OCI-LY3 (cell line): ENCODE measurements at regions not wholly inside any gene's neighbourhood (a gene's known extent, or its start where the extent isn't known, plus 50 kb on each side); places are given as distances from the start of the nearest gene placed in this dataset.

Source experiments
- H2AFZ ChIP-seq: fragments of 200-600, 300-600 bp; shearing (Covaris generic); 2 replicates; pipeline ENCODE4 v1.6.0; 2014; ENCODE audit warnings: antibody characterized with exemption, low read depth, low read length
- H3K27ac ChIP-seq: fragments of 200-600, 300-600 bp; sonication (generic); 2 replicates; pipeline ENCODE4 v1.5.1; 2014; ENCODE audit warnings: mild to moderate bottlenecking, low read length, moderate library complexity, mixed read lengths
- H3K27me3 ChIP-seq: fragments of 200-600, 300-600 bp; sonication (generic); 2 replicates; pipeline ENCODE4 v1.6.1; 2014; ENCODE audit warnings: low read depth, low read length, mixed read lengths
- H3K36me3 ChIP-seq: fragments of 200-600, 300-600 bp; sonication (generic); replicated peaks from 2 replicates; pipeline ENCODE3; 2014; ENCODE audit warnings: low read depth, low read length, mixed read lengths
- H3K4me1 ChIP-seq: fragments of 300-600, 200-600 bp; sonication (generic); 2 replicates; pipeline ENCODE4 v1.6.1; 2014; ENCODE audit warnings: low read length, mixed read lengths
- H3K4me2 ChIP-seq: fragments of 200-600, 300-600 bp; sonication (generic); 2 replicates; pipeline ENCODE4 v1.6.1; 2014; ENCODE audit warnings: low read length, mixed read lengths
- H3K4me3 ChIP-seq: fragments of 300-600, 200-600 bp; sonication (generic); 2 replicates; pipeline ENCODE4 v1.5.1; 2014; ENCODE audit warnings: antibody characterized with exemption, mild to moderate bottlenecking, low read length, moderate library complexity
- H3K79me2 ChIP-seq: fragments of 300-600, 200-600 bp; shearing (Covaris generic); 2 replicates; pipeline ENCODE4 v1.6.1; 2014; ENCODE audit warnings: mild to moderate bottlenecking, low read length, mixed read lengths
- H3K9ac ChIP-seq: fragments of 300-600, 200-600 bp; shearing (Covaris generic); 2 replicates; pipeline ENCODE4 v1.6.0; 2014; ENCODE audit warnings: mild to moderate bottlenecking, low read length, moderate library complexity
- H3K9me3 ChIP-seq: fragments of 200-600, 300-600 bp; shearing (Covaris generic); 2 replicates; pipeline ENCODE4 v1.6.1; 2014; ENCODE audit warnings: low read length, mixed read lengths; ENCODE audit not compliant: insufficient read depth
- H4K20me1 ChIP-seq: fragments of 200-600, 300-600 bp; sonication (generic); 2 replicates; pipeline ENCODE4 v1.6.1; 2016; ENCODE audit warnings: low read length, mixed read lengths; ENCODE audit not compliant: insufficient read depth
- CTCF ChIP-seq: fragments of 200-600, 300-600 bp; sonication (generic); IDR thresholded peaks from 2 replicates; pipeline ENCODE4 v1.5.1; 2014; ENCODE audit warnings: antibody characterized with exemption, low read length, low read depth
- EZH2phosphoT487 ChIP-seq: fragments of 200-600 bp; shearing (Covaris generic); IDR thresholded peaks from 2 replicates; pipeline ENCODE4 v1.6.1; 2018; ENCODE audit warnings: antibody characterized with exemption, mixed run types, low read depth

DNA sequence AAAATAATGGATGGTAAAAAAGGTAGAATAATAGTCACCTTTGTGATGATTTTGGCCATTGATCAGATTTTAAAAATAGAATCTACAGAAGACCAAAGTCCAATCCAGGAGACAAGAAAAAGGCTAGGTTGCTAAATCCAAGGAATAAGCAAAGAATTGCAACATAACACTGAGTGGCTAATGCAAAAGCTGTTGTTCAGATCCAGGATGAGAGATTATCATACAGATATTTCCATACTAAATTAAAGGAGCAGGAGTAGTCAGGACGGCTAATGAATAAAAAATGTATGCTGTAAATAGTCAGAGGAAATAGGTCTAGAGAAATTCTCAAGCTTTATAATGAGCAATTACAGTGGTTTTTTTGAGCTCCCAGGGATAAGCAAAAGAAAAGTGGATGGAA lies 745.9 kb upstream of the ACVR2A start:
- Histone ChIP-seq H3K4me1 (no peaks in the 10 kb centered on the region), H3K27me3 (no peaks in the 10 kb centered on the region)

GRCh38 chr2:147097747-147098146 lies 747.1 kb upstream of the ACVR2A start:
- Histone ChIP-seq H3K27ac (no peak overlapping the region), H3K27me3 (no peaks in the 10 kb centered on the region), H4K20me1 (no peaks in the 10 kb centered on the region), H3K9me3 (no peaks in the 10 kb centered on the region; the same call in 1 of the 2 replicates), H3K4me2 (no peak overlapping the region), H3K79me2 (no peaks in the 10 kb centered on the region), H3K4me1 (no peaks in the 10 kb centered on the region), H3K36me3 (no peaks in the 10 kb centered on the region), H3K4me3 (no peak overlapping the region), H2AFZ (no peak overlapping the region), H3K9ac (no peak overlapping the region)
- TF ChIP-seq EZH2phosphoT487 (no peak), CTCF (no peak)

More for the DNA sequence above, 745.9 kb upstream of the ACVR2A start:
- no peaks in the 10 kb centered on the region for H3K36me3 ChIP-seq
- no peak overlapping the region for H3K4me2 ChIP-seq
- TF ChIP-seq CTCF (no peak), EZH2phosphoT487 (no peak)
- no peaks in the 10 kb centered on the region for H3K79me2 ChIP-seq
- H3K27ac ChIP-seq = no peak overlapping the region
- no peaks in the 10 kb centered on the region; the same call in 1 of the 2 replicates for H3K9me3 ChIP-seq
- H3K9ac ChIP-seq = no peak overlapping the region
- no peaks in the 10 kb centered on the region for H4K20me1 ChIP-seq
- H2AFZ ChIP-seq = no peak overlapping the region
- no peak overlapping the region for H3K4me3 ChIP-seq

DNA sequence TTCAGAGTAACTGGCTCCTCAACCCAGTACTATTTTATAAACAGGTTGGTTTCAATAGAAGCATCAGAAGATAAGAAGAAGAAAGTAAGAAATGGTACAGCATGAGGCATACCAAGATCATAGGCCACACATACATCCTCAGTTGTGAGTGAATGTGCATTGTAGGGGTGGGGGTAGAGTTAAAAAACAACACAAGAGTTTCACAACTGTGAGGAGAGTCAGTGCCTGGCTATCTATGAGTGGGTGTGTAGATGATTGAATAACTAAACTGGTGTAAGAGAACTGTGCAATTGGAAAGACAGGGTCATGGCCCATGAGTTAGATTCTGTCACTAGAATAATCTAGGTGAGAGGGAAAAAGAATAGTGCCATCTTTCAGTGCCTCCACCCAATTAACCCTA lies 748.2 kb upstream of the ACVR2A start:
- no peaks in the 10 kb centered on the region for H3K27me3 ChIP-seq
- no peaks in the 10 kb centered on the region for H3K9me3 ChIP-seq

DNA sequence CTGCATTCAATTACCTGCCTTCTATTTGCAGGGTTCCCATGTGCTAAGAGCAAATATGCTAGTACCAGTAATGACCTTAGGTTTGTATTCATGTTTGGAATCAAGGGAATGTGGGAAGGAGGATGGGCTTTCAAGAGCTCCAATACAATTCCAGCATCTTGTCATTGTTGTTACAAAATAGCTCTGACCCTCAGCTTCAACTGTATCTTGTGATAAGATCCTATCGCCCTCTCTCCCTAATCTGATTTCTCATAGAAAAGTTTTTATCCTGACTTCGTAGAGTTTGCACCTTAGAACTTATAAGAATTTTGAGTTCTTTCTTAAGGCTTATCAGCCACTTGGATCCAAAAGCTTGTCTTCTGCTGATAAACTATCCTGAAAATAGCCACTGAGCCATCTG lies 749.5 kb upstream of the ACVR2A start:
- H3K4me3 ChIP-seq = no peak overlapping the region
- no peaks in the 10 kb centered on the region for H3K79me2 ChIP-seq
- H2AFZ ChIP-seq = no peak overlapping the region
- H3K27ac ChIP-seq = no peak overlapping the region
- H4K20me1 ChIP-seq = no peaks in the 10 kb centered on the region
- H3K27me3 ChIP-seq = no peaks in the 10 kb centered on the region
- no peaks in the 10 kb centered on the region for H3K36me3 ChIP-seq
- TF ChIP-seq CTCF (no peak), EZH2phosphoT487 (no peak)
- H3K4me2 ChIP-seq = no peak overlapping the region
- no peaks in the 10 kb centered on the region for H3K9me3 ChIP-seq
- no peak overlapping the region for H3K9ac ChIP-seq
- H3K4me1 ChIP-seq = peaks cover 11% of the 10 kb centered on the region; the same call in 1 of the 2 replicates

More for the DNA sequence above, 748.2 kb upstream of the ACVR2A start:
- no peak overlapping the region for H3K9ac ChIP-seq
- H3K4me1 ChIP-seq = peaks cover under 1% of the 10 kb centered on the region; the same call in 1 of the 2 replicates
- H2AFZ ChIP-seq = no peak overlapping the region
- H3K4me2 ChIP-seq = no peak overlapping the region
- no peaks in the 10 kb centered on the region for H3K79me2 ChIP-seq
- no peak for TF ChIP-seq EZH2phosphoT487
- no peak for TF ChIP-seq CTCF
- no peaks in the 10 kb centered on the region for H4K20me1 ChIP-seq
- no peak overlapping the region for H3K4me3 ChIP-seq
- no peak overlapping the region for H3K27ac ChIP-seq
- no peaks in the 10 kb centered on the region for H3K36me3 ChIP-seq
